ENCODE measurements at regions not wholly inside any gene's neighbourhood (a gene's known extent, or its start where the extent isn't known, plus 50 kb on each side); places are given as distances from the start of the nearest gene placed in this dataset.
"Not testable (repeated sequence)": the region's sequence is repeated elsewhere in the genome, so short reads cannot be mapped to it uniquely, and the experiment has no call there.

DNA sequence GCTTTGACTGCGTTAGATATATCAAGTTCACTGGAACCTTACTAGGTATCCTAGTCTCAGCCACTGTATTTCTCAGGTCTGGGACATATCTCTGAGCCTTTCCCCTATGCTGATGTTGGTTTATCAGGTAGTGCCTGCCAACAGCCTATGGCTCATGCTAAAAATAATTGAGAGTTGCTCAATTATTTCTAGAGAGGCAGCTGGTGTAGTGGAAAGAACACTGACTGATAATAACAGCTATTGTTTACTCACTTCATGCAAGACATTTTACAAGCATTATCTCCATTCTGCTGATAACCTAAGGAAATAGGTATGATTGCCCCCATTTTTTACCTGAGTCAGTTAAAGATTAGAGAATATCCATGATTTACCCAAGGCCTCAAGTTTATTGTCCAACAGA, 231.4 kb downstream of the LRRN1 start:
- DNase-seq = no peak

DNA sequence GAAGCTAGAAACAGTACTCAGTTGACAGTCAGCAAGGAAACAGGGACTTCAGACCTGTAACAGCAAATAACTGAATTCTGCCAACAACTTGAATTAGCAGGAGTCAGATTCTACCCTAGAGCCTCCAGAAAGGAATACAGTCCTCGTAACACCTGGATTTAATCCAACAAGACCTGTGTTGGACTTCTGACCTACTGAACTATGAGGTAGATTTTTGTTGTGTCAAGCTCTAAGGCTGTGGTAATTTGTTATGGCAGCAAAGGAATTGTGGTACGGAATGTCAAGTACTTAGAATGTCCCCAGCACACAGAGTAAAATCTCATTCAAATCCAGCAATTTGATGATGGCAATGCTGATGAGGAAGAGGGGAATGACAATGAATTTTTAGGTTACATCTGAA, 234.1 kb downstream of the LRRN1 start:
- no peak for DNase-seq

DNA sequence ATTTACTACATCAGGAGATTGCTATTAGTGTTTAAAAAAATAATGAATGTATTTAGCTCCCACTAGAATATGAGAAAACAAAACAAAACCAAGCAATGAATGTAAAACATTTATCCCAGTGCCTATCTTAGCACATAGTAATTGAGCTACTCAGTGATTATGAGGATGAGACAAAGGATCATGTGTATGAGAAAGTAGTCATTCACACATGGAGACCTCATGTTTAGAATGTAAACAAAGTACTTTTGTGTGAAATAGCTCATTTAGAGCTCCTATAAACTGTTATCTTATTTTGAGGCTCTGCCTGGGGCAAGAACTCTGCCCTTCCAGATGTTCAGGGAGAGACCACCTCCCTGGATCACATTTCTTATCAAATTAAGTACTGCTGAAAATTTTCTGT, 236.8 kb downstream of the LRRN1 start:
- DNase-seq = no peak

DNA sequence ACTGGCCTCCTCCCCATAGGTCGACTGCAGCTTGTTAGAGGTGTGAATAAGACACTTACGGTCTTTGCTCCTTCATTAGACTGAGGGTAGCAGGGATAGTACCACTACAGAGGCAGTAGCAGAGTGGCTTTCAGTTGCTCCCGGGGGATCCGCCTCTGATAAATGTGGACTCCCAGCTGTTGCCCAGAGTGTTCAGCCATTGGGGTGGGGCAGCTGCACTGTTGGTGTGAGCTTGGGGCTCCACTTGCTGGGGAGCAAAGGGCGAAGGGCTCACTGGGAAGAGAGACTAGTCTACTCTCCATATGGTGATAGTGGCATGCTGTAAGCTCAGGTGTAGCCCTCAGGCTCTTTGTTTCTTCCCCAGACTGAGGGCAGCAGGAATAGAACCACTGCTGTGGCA, 239.1 kb downstream of the LRRN1 start:
- no peak for DNase-seq

GRCh38 chr3:4042070-4042469, 242.8 kb downstream of the LRRN1 start:
- DNase-seq = no peak

DNA sequence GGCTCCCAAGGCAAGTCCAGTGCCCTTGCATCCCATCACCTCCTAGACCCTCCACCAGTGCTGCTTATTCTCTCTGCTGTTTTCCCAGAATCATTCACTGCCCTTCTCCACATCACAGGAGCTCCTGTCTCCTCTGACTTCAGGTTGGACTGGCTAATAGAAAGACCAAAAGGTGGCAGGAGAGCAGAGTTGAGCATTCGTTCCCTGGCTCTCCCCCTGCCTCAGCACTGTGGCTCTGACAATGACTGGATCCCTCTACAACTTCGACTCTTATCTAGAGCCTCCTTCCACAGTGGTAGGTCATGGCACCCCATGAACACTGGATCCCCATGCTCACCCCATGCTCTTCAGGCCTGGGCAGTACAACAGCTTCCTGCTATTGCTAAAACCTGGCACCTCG, 243.6 kb downstream of the LRRN1 start:
- DNase-seq = no peak

GRCh38 chr3:4043867-4044575, 244.8 kb downstream of the LRRN1 start:
- DNase-seq = no peak

- no peak for DNase-seq
Observed at GRCh38 chr3:4044619-4045018, 245.4 kb downstream of the LRRN1 start.

DNA sequence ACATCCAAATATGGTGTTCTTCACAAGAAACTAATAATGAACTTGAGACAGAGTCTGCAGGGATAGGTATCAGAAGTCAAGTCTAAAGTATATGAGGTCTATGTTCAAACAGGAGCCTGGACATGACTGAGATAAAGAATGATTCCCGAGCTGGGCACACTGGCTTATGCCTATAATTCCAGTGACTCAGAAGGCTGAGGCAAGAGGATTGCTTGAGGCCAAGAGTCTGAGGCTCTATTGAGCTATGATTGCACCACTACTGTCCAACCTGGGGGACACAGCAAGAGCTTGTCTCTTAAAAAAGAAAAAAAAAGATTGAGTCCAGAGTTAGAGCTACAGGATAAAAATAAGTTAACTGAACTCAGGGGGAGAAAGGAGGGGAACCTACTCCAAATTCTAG, 246.5 kb downstream of the LRRN1 start:
- no peak for DNase-seq

DNA sequence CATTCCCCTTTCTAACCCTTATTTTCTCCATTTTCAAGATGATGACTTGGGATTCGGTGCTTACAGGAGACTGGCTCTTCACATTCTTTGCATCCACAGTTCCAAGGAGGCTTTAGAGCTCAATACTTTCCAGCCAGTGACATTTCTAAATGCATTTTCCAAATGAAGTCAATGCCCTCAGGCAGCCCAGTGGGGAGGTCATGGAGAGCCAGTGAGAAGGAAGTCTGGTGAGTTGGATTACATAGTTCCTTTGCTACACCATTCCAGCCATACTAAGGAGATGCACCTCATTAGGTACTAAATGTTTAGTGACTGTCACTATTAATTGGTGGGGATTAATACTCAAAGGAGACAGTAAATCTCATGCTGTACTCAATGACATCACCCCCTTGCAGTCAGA, 248.1 kb downstream of the LRRN1 start:
- DNase-seq = no peak

- no peak for DNase-seq
Observed at GRCh38 chr3:4052706-4053105, 250.5 kb upstream of the SETMAR start.

GRCh38 chr3:4053975-4054374, 249.2 kb upstream of the SETMAR start:
- no peak for DNase-seq

GRCh38 chr3:4060064-4060463, 243.1 kb upstream of the SETMAR start:
- no peak for DNase-seq

DNA sequence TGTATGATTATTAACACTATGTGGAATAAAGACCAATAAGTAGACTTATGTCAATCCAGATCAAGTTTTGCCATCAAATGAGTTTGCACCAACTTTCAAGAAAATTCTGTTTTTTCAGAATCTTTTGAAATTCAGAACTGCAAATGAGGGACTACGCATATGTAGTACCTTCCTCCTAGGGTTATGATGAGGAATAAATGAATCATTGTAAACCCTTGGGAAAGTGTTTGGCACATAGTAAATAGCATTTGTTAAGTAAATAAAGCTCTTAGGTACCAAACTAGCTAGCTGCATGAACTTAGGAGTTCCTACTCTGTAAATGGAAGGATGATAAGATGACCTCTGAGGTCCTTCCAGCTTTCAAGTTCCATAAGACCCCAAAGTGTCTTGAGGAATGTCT, 242.6 kb upstream of the SETMAR start:
- DNase-seq = no peak

DNA sequence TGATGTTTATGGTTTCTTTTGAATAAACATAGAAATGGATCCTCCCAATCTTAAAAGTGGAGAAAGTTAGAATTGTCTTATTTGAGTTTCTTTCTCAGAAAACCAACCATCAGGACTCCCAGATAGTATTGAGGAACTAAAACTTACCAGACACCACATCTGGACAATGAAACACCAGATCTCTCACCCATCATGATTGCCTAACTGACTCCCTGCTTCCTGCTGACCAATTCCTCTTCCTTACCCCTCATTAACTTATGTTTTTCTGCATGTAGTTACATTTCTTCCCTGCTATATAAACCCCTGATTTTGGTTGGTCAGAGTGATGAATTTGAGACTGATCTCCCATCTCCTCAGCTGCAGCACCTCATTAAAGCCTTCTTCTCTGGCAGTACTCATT, 242.0 kb upstream of the SETMAR start:
- no peak for DNase-seq

GRCh38 chr3:4061783-4062360, 241.3 kb upstream of the SETMAR start:
- no peak for DNase-seq

- DNase-seq = no peak
Observed at GRCh38 chr3:4062621-4063020, 240.5 kb upstream of the SETMAR start.

DNA sequence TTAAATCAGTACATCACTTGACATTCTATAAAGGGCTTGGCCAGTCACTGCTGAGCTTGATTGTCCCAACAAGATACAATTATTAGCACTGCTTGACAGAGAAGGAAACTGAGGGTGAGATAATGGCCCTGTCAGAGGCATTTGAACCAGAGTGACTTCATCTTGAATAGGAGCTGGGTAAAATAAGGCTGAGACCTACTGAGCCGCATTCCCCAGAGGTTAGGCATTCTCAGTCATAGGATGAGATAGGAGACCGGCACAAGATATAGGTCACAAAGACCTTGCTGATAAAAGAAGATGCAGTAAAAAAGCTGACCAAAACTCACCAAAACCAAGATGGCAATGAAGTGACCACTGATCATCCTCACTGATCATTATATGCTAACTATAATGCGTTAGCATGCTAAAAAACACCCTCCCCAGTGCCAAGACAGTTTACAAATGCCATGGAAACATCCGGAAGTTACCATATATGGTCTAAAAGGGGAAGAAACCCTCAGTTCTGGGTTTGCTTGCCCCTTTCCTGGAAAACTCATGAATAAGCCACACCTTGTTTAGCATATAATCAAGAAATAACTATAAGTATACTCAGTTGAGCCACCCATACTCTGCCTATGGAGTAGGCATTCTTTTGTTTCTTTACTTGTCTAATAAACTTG, 239.1 kb upstream of the SETMAR start:
- no peak for DNase-seq

- DNase-seq = no peak
Observed at GRCh38 chr3:4065085-4065484, 238.1 kb upstream of the SETMAR start.

GRCh38 chr3:4065554-4065953, 237.6 kb upstream of the SETMAR start:
- DNase-seq = no peak

DNA sequence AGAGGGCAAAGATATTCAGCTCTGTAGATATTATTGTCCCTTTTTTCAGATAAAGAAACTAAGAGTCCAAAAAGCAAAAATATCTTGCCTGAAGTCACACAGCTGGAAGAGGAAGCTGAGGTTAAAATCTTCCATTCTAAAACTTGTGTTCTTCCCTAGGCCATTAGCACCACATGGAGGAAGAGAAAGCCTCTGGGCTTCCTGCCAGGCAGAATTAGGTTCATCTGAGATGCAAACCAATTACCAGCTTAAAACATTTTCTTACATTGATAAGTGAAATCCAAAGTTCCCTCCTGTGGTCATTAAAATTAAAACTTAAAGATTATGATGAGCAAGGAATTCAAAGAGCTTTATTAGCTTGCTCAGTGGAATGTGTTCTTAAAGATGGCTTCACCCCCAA, 235.3 kb upstream of the SETMAR start:
- no peak for DNase-seq

DNA sequence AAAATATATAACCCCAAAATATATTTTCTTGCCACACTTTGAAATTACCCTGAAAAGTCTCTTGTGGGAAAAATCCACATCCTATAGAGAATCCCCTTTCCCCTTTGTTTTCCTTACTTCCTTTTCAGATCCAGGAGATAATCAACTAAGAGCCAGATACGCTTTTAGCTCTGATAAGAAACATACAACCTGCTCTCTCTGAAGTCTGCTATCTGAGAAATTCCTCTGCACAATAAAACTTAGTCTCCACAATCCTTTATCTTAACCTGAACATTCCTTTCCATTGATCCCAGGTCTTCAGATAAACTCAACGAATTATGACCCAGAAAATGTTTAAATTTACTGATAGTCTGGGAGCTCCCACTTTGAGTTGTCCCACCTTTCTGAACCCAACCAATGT, 233.4 kb upstream of the SETMAR start:
- no peak for DNase-seq

GRCh38 chr3:4071481-4072184, 231.5 kb upstream of the SETMAR start:
- no peak for DNase-seq

DNA sequence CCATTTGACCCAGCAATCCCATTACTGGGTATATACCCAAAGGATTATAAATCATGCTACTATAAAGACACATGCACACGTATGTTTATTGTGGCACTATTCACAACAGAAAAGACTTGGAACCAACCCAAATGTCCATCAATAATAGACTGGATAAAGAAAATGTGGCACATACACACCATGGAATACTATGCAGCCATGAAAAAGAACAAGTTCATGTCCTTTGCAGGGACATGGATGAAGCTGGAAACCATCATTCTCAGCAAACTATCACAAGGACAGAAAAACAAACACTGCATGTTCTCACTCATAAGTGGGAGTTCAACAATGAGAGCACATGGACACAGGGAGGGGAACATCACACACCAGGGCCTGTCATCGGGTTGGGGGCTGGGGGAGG, 225.9 kb upstream of the SETMAR start:
- DNase-seq = not testable (repeated sequence)

Measured in stimulated activated CD4-positive, alpha-beta T cell treated with anti-CD3 and anti-CD28 coated beads, Interleukin-1b, Interleukin-23, amount 100 ng/mL, for 48 hours (primary cell).